Omental fat pad (tissue), 3 donors: ENCODE measurements at regions not wholly inside any gene's neighbourhood (a gene's known extent, or its start where the extent isn't known, plus 50 kb on each side); places are given as distances from the start of the nearest gene placed in this dataset.

Source experiments
- ATAC-seq: fragments of 150-250 bp; one replicate; pipeline ENCODE4 v1.9.1; 2016; ENCODE audit warnings: mild to moderate bottlenecking, moderate library complexity; ENCODE audit not compliant: low FRiP score
- DNase-seq: peaks from one replicate; pipeline ENCODE4 v3.0.0-alpha.2; 2019; ENCODE audit warnings: low spot score
- TF ChIP-seq, protein P1 (sequence below), 3 donors: fragments of 450-650 bp; IDR thresholded peaks; one replicate each; pipeline ENCODE4 v1.5.1; 2016 to 2017; ENCODE audit warnings: antibody characterized with exemption in 3 of 3, mild to moderate bottlenecking in 3 of 3, moderate library complexity in 2 of 3

- no peak for DNase-seq
- TF ChIP-seq, protein P1, sequence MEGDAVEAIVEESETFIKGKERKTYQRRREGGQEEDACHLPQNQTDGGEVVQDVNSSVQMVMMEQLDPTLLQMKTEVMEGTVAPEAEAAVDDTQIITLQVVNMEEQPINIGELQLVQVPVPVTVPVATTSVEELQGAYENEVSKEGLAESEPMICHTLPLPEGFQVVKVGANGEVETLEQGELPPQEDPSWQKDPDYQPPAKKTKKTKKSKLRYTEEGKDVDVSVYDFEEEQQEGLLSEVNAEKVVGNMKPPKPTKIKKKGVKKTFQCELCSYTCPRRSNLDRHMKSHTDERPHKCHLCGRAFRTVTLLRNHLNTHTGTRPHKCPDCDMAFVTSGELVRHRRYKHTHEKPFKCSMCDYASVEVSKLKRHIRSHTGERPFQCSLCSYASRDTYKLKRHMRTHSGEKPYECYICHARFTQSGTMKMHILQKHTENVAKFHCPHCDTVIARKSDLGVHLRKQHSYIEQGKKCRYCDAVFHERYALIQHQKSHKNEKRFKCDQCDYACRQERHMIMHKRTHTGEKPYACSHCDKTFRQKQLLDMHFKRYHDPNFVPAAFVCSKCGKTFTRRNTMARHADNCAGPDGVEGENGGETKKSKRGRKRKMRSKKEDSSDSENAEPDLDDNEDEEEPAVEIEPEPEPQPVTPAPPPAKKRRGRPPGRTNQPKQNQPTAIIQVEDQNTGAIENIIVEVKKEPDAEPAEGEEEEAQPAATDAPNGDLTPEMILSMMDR (IDR thresholded peaks at IDR 0.05): no peak
- ATAC-seq: no peak
Measured at GRCh38 chr2:184268900-184269477, 329.3 kb upstream of the ZNF804A start.

GRCh38 chr2:184270660-184271059 is 327.7 kb upstream of the ZNF804A start:
- DNase-seq (no peak), ATAC-seq (no peak)

GRCh38 chr2:184272056-184272455 is 326.3 kb upstream of the ZNF804A start:
- TF ChIP-seq, protein P1 (IDR thresholded peaks at IDR 0.05): no peak
- DNase-seq: no peak
- no peak for ATAC-seq

More at GRCh38 chr2:184270660-184271059, 327.7 kb upstream of the ZNF804A start:
- TF ChIP-seq, protein P1 (IDR thresholded peaks at IDR 0.05): no peak

GRCh38 chr2:184294831-184295230 is 303.5 kb upstream of the ZNF804A start:
- DNase-seq (no peak), ATAC-seq (no peak)
- TF ChIP-seq, protein P1 (IDR thresholded peaks at IDR 0.05): no peak

- TF ChIP-seq, protein P1 (IDR thresholded peaks at IDR 0.05): no peak
- ATAC-seq: no peak
Measured at GRCh38 chr2:184297085-184297484, 301.2 kb upstream of the ZNF804A start.

DNA sequence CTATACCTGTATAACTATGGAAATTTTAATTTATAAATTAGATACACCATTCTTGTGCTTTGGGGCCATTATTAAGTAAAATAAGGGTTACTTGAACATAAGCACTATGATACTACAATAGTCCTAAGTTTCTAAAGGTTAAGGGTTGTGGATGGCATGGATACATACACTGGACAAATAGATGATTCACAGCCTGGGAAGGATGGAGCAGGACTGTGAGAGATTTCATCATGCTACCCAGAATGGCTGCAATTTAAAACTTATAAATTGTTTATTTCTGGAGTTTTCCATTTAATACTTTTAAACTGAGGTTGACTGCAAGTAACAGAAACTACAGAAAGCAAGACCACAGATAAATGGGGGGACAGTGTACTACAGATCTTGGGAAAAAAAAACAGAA is 295.8 kb upstream of the ZNF804A start:
- TF ChIP-seq, protein P1 (IDR thresholded peaks at IDR 0.05): no peak
- DNase-seq: no peak

More at GRCh38 chr2:184297085-184297484, 301.2 kb upstream of the ZNF804A start:
- DNase-seq: no peak

GRCh38 chr2:184304006-184304405 is 294.3 kb upstream of the ZNF804A start:
- DNase-seq: no peak
- no peak for ATAC-seq
- TF ChIP-seq, protein P1 (IDR thresholded peaks at IDR 0.05): no peak

More for the DNA sequence above, 295.8 kb upstream of the ZNF804A start:
- ATAC-seq: no peak
